SK-N-MC (cell line): ENCODE measurements at regions not wholly inside any gene's neighbourhood (a gene's known extent, or its start where the extent isn't known, plus 50 kb on each side); places are given as distances from the start of the nearest gene placed in this dataset.

Source experiments
- DNase-seq: peaks from one replicate; pipeline ENCODE4 v3.0.0-alpha.2; 2011; ENCODE audit warnings: low read depth, low spot score
- H3K27ac ChIP-seq: fragments of 200-600 bp; sonication (generic); 2 replicates; pipeline ENCODE4 v1.5.1; 2016; ENCODE audit warnings: mixed run types
- H3K36me3 ChIP-seq: fragments of 200-600 bp; sonication (generic); 2 replicates; pipeline ENCODE4 v1.6.1; 2017; ENCODE audit warnings: antibody characterized with exemption, low read length, mixed read lengths; ENCODE audit not compliant: insufficient read depth
- H3K4me3 ChIP-seq: fragments of 200-600 bp; sonication (generic); 2 replicates; pipeline ENCODE4 v1.5.1; 2016
- H3K9ac ChIP-seq: fragments of 200-600 bp; sonication (generic); 2 replicates; pipeline ENCODE4 v1.8.0; 2017; ENCODE audit warnings: mixed run types, mixed read lengths; ENCODE audit not compliant: insufficient read length
- H3K9me3 ChIP-seq: fragments of 200-600 bp; sonication (generic); 2 replicates; pipeline ENCODE4 v1.6.1; 2017; ENCODE audit warnings: low read depth, mild to moderate bottlenecking, antibody characterized with exemption, low read length, moderate library complexity, mixed read lengths
- EZH2 ChIP-seq: fragments of 200-600 bp; sonication (generic); IDR thresholded peaks from one replicate; pipeline ENCODE4 v1.6.1; 2017; ENCODE audit warnings: antibody characterized with exemption
- FOXP2 ChIP-seq: optimal IDR thresholded peaks from 2 replicates; pipeline ENCODE3; 2011; ENCODE audit warnings: mild to moderate bottlenecking, moderate library complexity; ENCODE audit not compliant: insufficient read depth; ENCODE audit errors: extremely low read length, control extremely low read depth
- POLR2AphosphoS5 ChIP-seq: IDR thresholded peaks from 2 replicates; pipeline ENCODE4 v1.6.1; 2012; ENCODE audit warnings: mild to moderate bottlenecking, low read depth, low read length, borderline replicate concordance

DNA sequence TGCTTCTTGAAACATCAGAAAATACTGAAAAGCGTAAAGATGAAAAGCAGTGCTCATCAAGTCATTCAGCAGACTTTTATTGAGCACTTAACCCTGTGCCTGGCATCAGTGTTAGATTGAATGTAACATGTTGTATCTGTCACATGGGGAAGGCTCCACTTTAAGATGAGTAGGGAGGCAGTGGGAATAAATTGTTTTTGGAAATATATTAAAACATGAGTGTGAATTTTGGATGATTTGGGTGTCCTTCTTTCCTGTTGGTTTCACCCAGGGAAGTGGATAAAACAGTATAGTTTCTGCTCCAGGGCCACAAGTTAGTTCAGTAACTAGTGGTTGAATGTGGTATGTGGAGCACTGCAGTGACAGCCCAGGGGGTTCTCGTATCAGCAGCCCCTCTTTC is 301.4 kb upstream of the TPM1 start:
- Histone ChIP-seq H3K9me3 (no peaks in the 10 kb centered on the region), H3K36me3 (no peaks in the 10 kb centered on the region), H3K4me3 (no peak overlapping the region), H3K9ac (no peak overlapping the region), H3K27ac (no peak overlapping the region)
- no peak for DNase-seq
- TF ChIP-seq FOXP2: no peak
- no peak for TF ChIP-seq EZH2
- no peak for TF ChIP-seq POLR2AphosphoS5

DNA sequence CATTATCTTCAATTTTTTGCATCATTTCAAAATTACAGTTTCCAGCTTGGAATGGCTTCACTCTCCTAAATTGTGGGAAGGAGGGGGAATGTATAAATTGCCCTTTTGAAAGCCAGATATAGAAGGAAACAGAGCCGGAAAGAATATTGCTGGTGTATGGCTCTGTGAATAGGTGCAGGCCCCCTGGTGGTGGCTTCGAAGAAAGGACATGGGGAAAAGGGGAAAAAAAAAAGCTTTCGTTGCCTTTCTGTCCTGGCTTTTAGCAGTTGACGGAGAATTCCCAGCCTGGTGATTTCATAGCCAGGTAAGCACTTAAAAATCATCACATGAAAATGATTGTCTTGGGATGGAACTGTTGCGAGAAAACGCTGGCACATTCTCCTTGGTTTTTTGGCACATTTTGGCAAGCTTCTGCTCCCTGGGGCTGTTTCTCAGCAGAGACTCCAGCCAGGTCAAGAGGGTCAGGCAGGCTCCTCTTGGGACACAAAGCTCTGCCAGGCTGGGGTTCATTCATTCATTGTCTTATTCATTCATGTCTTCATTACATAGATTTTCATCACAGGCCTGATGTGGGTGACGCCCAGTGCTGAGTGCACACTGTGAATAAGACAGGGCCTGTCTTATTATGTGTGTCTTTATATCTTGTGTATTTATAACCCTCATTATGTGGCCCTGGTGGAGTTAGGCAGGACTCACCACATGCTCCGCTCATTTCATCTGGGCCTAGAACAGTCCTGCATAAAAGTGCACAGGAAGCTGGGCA is 300.0 kb upstream of the TPM1 start:
- H3K4me3 ChIP-seq: no peak overlapping the region
- peak; percentile 51 for DNase-seq
- no peaks in the 10 kb centered on the region for H3K9me3 ChIP-seq
- no peak overlapping the region for H3K9ac ChIP-seq
- H3K36me3 ChIP-seq: no peaks in the 10 kb centered on the region
- H3K27ac ChIP-seq: no peak overlapping the region
- TF ChIP-seq POLR2AphosphoS5 (no peak), FOXP2 (no peak), EZH2 (no peak)

DNA sequence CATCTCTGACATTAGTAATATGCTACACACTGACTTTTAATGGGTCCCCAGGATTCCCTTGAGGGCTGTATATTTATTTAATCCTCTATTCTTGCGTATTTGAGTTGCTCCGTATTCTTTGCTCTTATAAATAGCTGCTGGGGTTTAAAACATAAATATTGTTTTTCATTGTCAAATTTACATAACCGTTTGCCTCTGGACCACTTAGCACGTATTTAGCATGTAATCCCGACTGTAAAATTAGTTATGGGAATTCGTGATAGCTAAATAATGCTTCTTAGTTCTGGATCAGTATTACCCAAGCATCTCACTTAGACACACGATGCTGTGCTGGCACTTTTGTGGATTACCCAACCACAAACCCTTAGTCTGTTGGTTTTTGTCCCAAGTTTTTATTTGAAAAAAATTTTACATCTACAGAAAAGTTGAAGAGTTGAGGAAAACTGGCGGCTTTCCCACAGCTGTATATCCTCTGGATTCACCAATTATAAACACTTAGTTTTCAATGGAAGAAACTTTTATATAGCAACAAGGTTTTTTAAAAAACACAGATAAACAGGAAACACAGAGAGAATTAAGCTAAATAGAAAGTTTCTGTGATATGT is 296.8 kb upstream of the TPM1 start:
- peak overlapping the region; percentile 52 for H3K4me3 ChIP-seq
- H3K27ac ChIP-seq: peak overlapping the region; percentile 32; the same call in 1 of the 2 replicates
- DNase-seq: peak; percentile 92
- TF ChIP-seq POLR2AphosphoS5: no peak; the same call in 1 of the 2 replicates
- peak; percentile 13 for TF ChIP-seq FOXP2
- H3K9ac ChIP-seq: peak overlapping the region; percentile 24
- H3K9me3 ChIP-seq: no peaks in the 10 kb centered on the region
- H3K36me3 ChIP-seq: no peaks in the 10 kb centered on the region

- H3K9ac ChIP-seq: no peak overlapping the region
- TF ChIP-seq FOXP2 (no peak), POLR2AphosphoS5 (no peak)
- H3K9me3 ChIP-seq: no peaks in the 10 kb centered on the region
- H3K4me3 ChIP-seq: no peak overlapping the region
- no peaks in the 10 kb centered on the region for H3K36me3 ChIP-seq
- no peak for DNase-seq
- H3K27ac ChIP-seq: no peak overlapping the region
Measured at GRCh38 chr15:62748196-62748595, 294.4 kb upstream of the TPM1 start.

GRCh38 chr15:62749036-62749815 is 293.3 kb upstream of the TPM1 start:
- H3K9me3 ChIP-seq: no peaks in the 10 kb centered on the region
- DNase-seq: no peak

DNA sequence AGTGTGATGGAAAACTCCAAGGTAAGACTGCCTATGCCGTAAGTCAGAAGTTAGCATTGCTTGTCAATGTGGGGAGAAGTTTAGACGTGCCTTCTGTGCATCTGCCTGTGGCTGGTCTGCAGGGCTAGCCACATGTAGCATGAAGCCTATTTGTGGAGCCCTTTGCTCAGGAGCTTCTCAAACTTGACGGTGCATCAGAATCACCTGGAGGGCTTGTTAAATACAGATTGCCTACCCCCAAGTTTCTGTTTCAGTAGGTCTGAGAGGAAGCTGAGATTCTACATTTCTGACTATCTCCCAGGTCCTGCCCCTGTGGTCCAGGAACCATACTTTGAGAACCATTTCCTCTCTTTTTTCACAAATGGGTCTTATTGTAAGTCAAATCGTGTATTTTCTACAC is 292.1 kb upstream of the TPM1 start:
- no peak for DNase-seq
- no peak overlapping the region for H3K27ac ChIP-seq
- no peak overlapping the region for H3K4me3 ChIP-seq
- TF ChIP-seq EZH2 (no peak), FOXP2 (no peak)
- H3K36me3 ChIP-seq: no peaks in the 10 kb centered on the region
- no peaks in the 10 kb centered on the region for H3K9me3 ChIP-seq
- H3K9ac ChIP-seq: no peak overlapping the region

More at GRCh38 chr15:62749036-62749815, 293.3 kb upstream of the TPM1 start:
- TF ChIP-seq FOXP2: no peak
- no peak for TF ChIP-seq POLR2AphosphoS5
- no peak for TF ChIP-seq EZH2
- Histone ChIP-seq H3K27ac (no peak overlapping the region), H3K9ac (no peak overlapping the region), H3K36me3 (no peaks in the 10 kb centered on the region), H3K4me3 (no peak overlapping the region)

GRCh38 chr15:62752657-62753517 is 289.7 kb upstream of the TPM1 start:
- H3K4me3 ChIP-seq: no peak overlapping the region
- no peak overlapping the region for H3K27ac ChIP-seq
- TF ChIP-seq EZH2 (no peak), FOXP2 (no peak), POLR2AphosphoS5 (no peak)
- H3K36me3 ChIP-seq: no peaks in the 10 kb centered on the region
- no peak overlapping the region for H3K9ac ChIP-seq
- no peaks in the 10 kb centered on the region for H3K9me3 ChIP-seq
- DNase-seq: no peak
